Activated naive CD8-positive, alpha-beta T cell treated with anti-CD3 and anti-CD28 coated beads, Interleukin-2, amount 10 ng/mL, durations not matched to agents 7 days and 5 days (primary cell): ENCODE measurements at regions not wholly inside any gene's neighbourhood (a gene's known extent, or its start where the extent isn't known, plus 50 kb on each side); places are given as distances from the start of the nearest gene placed in this dataset.

Source experiments
- ATAC-seq: fragments of 150-1000 bp; cut with Tn5 transposase; one replicate; pipeline ENCODE4 v1.10.0; 2021; ENCODE audit warnings: low read depth, moderate library complexity
- POLR2A ChIA-PET: fragments of 350-600 bp; sonication (Branson Sonifier 250); formaldehyde crosslinking; loops from one replicate; lab custom pipeline; 2021; ENCODE audit warnings: antibody characterized with exemption; lab: Charles Lee
- DNase-seq: peaks from one replicate; pipeline ENCODE4 v3.0.0; 2021
- H3K27ac Mint-ChIP-seq: one replicate; pipeline ENCODE4 v1.8.0; 2022; ENCODE audit warnings: mild to moderate bottlenecking, mixed read lengths
- H3K27me3 Mint-ChIP-seq: one replicate; pipeline ENCODE4 v1.8.0; 2022; ENCODE audit warnings: mild to moderate bottlenecking, moderate library complexity, mixed read lengths
- H3K36me3 Mint-ChIP-seq: one replicate; pipeline ENCODE4 v1.8.0; 2021; ENCODE audit warnings: mild to moderate bottlenecking, mixed read lengths
- H3K4me1 Mint-ChIP-seq: one replicate; pipeline ENCODE4 v1.8.0; 2021; ENCODE audit warnings: mixed read lengths
- H3K4me3 Mint-ChIP-seq: one replicate; pipeline ENCODE4 v1.8.0; 2022; ENCODE audit warnings: mild to moderate bottlenecking, moderate library complexity, mixed read lengths
- H3K9me3 Mint-ChIP-seq: one replicate; pipeline ENCODE4 v1.8.0; 2021; ENCODE audit warnings: mixed read lengths

DNA sequence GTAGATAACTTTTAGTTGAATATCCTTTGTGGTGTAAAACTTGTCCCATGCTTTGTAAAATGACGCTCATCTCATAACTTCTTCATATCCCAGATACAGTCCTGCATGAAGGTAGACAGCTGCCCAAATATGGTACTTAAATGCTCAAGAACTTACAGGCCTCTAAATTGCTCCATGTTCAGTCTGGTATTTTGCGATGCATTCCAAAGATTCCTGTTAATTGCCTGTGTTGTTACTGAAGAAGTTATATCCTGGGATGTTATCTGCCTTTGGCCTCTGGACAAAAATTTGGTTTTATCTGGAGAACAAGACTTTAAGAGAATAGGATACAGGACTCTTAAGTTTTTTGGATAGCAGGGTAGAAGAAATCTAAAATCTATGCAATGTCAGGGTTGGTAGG, 473.0 kb downstream of the PCNX1 start:
- no peak overlapping the region for H3K27ac Mint-ChIP-seq
- no peaks in the 10 kb centered on the region for H3K27me3 Mint-ChIP-seq
- DNase-seq (no peak), ATAC-seq (no peak)
- peaks cover 13% of the 10 kb centered on the region for H3K9me3 Mint-ChIP-seq
- H3K4me1 Mint-ChIP-seq = peaks cover 9% of the 10 kb centered on the region
- H3K4me3 Mint-ChIP-seq = no peak overlapping the region
- POLR2A ChIA-PET = no interaction called here
- H3K36me3 Mint-ChIP-seq = peaks cover 38% of the 10 kb centered on the region

DNA sequence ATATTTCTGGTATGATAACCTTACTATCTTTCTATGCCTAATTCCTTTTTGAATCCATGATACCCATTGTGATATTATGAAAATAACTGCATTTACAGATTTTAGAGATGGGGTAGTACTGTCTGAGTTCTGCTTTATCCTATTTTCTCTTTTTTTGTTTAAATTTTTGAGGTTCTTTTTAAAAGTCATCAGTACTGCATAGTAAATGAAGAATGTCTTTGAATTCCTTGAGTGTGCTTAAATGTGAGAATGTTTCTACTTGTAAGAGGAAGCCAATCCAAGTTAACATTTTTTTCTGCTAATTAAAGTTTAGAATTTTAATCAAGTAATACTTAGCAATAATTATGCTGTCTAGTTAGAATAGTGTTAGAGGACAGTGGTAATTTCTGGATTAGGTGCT, 474.6 kb downstream of the PCNX1 start:
- Mint-ChIP-seq H3K9me3 (peaks cover 7% of the 10 kb centered on the region), H3K4me3 (no peak overlapping the region), H3K36me3 (peaks cover 37% of the 10 kb centered on the region), H3K4me1 (peaks cover 9% of the 10 kb centered on the region), H3K27me3 (no peaks in the 10 kb centered on the region), H3K27ac (no peak overlapping the region)
- POLR2A ChIA-PET = no interaction called here
- ATAC-seq (no peak), DNase-seq (no peak)

DNA sequence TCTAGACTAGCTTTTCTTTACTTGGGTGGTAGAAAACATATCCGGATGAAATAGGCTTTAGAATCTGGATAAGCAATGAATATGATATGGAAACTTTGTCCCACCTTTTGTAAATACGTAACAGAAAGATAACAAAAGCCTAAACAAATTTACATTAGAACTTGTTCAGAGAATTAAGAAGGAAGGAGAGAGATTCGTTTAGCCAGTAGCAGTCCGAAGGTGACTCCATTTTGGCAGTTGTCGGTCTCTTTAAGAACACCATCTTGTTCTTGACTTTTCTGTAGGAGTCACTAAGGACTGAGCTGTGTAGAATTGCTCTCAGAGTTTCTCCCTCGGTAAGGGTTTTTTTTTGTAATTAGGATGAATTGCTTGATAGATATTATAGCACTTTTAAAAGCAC, 475.1 kb downstream of the PCNX1 start:
- peaks cover 7% of the 10 kb centered on the region for H3K9me3 Mint-ChIP-seq
- no peak for ATAC-seq
- peaks cover 36% of the 10 kb centered on the region for H3K36me3 Mint-ChIP-seq
- no peak for DNase-seq
- H3K27me3 Mint-ChIP-seq = no peaks in the 10 kb centered on the region
- no peak overlapping the region for H3K27ac Mint-ChIP-seq
- POLR2A ChIA-PET = no interaction called here
- H3K4me1 Mint-ChIP-seq = peaks cover 9% of the 10 kb centered on the region
- no peak overlapping the region for H3K4me3 Mint-ChIP-seq

DNA sequence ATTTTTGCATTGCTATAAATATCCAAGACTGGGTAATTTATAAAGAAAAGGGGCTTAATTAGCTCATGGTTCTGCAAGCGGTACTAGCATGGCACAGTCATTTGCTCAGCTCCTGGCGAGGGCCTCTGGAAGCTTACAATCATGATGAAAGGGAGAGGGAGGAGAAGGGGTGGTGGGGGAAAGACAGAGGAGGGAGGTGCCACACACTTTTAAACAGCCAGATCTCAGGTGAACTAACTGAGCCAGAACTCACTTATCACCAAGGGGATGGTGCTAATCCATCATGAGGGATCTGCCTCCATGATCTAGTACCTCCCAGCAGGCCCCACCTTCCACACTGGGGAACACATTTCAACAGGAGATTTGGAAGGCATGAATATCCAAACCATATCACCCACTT, 476.3 kb downstream of the PCNX1 start:
- no peak overlapping the region for H3K27ac Mint-ChIP-seq
- H3K36me3 Mint-ChIP-seq = peaks cover 30% of the 10 kb centered on the region
- H3K4me3 Mint-ChIP-seq = no peak overlapping the region
- POLR2A ChIA-PET = no interaction called here
- H3K27me3 Mint-ChIP-seq = no peaks in the 10 kb centered on the region
- DNase-seq (no peak), ATAC-seq (no peak)
- H3K9me3 Mint-ChIP-seq = peaks cover 7% of the 10 kb centered on the region
- peaks cover 4% of the 10 kb centered on the region for H3K4me1 Mint-ChIP-seq

DNA sequence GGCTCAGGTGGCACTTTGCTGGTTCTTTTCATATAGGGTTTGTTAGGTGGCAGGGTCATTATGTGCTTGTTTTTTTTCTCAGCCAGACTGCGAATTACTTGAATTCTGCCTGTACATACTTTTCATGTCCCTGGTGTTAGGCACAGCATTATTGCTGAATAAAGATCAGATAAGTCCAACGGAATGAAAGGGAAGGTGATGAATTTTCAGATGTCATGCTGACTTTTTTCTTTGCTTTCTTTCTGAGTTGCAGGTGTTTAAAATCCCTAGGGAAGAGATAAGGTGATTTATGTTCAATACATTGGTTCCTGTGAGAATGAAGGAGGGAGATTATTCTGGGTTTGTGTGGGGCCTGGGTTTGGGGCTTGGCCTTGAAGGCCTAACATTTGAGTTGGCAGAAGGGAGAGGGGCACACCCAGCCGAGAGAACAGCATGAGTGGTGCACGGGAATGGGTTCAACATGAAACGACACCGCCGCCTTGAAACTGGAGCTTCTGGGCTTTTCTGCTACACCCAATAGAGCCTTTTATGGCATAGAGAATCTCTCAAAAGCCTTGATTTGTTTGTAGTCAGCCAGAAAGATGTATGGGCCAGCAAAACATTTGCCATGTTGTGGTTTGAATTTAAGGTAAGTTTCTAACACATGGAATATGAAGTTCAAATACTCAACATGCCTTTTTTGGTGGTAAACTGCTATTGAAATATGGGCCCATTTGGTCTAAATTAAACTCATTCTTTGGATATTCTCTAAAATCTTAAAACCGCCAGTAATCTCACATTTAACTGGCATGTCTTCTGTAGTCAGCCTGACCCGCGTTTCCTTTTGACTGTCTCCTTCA, 477.0 kb downstream of the PCNX1 start:
- POLR2A ChIA-PET = no interaction called here
- peaks cover 4% of the 10 kb centered on the region for H3K4me1 Mint-ChIP-seq
- H3K36me3 Mint-ChIP-seq = peaks cover 26% of the 10 kb centered on the region
- H3K9me3 Mint-ChIP-seq = peaks cover 7% of the 10 kb centered on the region
- no peaks in the 10 kb centered on the region for H3K27me3 Mint-ChIP-seq
- no peak overlapping the region for H3K27ac Mint-ChIP-seq
- DNase-seq = no peak
- no peak overlapping the region for H3K4me3 Mint-ChIP-seq
- ATAC-seq = no peak

DNA sequence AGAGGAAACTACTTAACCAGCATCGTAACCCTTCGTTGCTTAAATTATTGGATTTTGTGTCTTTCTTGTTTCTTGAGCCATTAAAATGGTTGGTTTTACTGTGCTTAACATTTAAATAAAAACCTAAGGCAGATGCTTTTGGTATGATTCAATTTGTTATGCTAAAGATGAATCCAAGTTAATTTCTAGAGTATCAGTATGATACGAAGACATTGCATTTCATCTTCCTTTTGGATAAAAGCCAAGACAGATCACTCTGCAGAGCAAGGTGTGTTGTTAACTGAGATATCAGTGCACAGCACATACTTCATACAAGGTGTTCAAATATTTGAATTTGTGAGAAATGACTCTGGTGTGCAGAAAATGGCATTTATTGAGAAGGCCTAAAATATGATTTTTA, 480.5 kb downstream of the PCNX1 start:
- POLR2A ChIA-PET = no interaction called here
- no peaks in the 10 kb centered on the region for H3K27me3 Mint-ChIP-seq
- H3K4me1 Mint-ChIP-seq = peaks cover 4% of the 10 kb centered on the region
- no peak overlapping the region for H3K27ac Mint-ChIP-seq
- DNase-seq (no peak), ATAC-seq (no peak)
- H3K36me3 Mint-ChIP-seq = peaks cover 19% of the 10 kb centered on the region
- no peak overlapping the region for H3K4me3 Mint-ChIP-seq
- no peaks in the 10 kb centered on the region for H3K9me3 Mint-ChIP-seq

DNA sequence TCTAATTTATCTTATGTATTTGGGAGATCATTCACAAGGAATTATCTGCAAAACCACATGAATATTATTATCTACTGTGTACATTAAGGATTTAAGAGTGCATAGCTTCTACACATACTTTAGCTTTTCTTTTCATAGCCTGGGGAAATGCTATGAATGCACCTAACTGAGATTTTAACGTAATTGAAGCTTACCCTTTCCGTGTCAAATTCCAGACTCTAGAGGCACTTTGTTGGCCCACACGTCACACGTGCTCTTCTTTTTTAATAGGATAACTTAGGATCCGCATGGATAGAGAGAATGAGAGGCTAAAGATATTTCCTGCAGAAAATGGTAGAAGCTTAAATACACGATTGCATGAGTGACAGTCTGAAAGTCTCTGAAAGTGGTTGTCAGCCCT, 481.1 kb downstream of the PCNX1 start:
- no peak for DNase-seq
- POLR2A ChIA-PET = no interaction called here
- Mint-ChIP-seq H3K4me1 (peaks cover 4% of the 10 kb centered on the region), H3K4me3 (no peak overlapping the region), H3K27me3 (no peaks in the 10 kb centered on the region), H3K9me3 (no peaks in the 10 kb centered on the region), H3K36me3 (peaks cover 19% of the 10 kb centered on the region), H3K27ac (no peak overlapping the region)
- no peak for ATAC-seq

DNA sequence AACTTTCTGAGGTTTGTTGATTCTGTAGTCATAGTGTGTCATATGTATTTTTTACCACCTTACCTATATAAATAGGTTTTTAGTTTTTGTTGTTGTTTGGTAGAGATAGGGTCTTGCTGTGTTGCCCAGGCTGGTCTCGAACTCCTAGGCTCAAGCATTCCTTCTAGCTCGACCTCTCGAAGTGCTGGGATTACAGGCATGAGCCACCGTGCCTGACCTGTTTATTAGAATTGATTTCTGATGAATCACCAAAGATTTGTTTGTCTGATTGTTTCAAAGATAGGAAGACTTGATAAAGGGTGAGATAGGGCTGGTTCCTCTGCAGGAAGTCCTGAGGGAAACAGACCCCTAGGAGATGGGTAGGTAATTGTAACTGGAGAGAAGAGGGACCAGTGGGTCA, 481.6 kb downstream of the PCNX1 start:
- Mint-ChIP-seq H3K27ac (no peak overlapping the region), H3K36me3 (peaks cover 18% of the 10 kb centered on the region), H3K4me1 (peaks cover 4% of the 10 kb centered on the region), H3K9me3 (no peaks in the 10 kb centered on the region), H3K27me3 (no peaks in the 10 kb centered on the region), H3K4me3 (no peak overlapping the region)
- DNase-seq = no peak
- ATAC-seq = no peak
- POLR2A ChIA-PET = no interaction called here

DNA sequence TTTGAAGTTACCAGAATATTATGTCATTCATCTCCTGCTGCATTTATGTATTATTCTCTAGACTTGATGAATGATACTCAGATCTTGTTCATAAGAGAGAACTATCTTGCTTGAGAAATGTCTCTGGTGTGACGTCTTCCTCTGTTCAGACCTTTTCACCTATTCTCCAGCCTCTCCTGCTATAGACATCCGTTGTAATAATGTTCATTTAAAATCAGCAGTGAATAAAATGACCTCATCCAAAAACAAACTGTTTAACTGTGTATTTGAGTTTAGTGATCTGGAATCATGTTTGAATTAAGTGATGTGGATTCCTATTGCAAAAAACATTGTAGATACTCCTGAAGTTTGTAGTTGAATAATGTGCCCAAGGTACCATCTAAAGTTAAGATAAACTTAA, 487.1 kb downstream of the PCNX1 start:
- Mint-ChIP-seq H3K4me3 (no peak overlapping the region), H3K36me3 (peaks cover 10% of the 10 kb centered on the region), H3K27ac (no peak overlapping the region), H3K27me3 (no peaks in the 10 kb centered on the region), H3K9me3 (no peaks in the 10 kb centered on the region), H3K4me1 (peaks cover 13% of the 10 kb centered on the region)
- DNase-seq (no peak), ATAC-seq (no peak)
- POLR2A ChIA-PET = interaction anchor here (2.2 kb wide), 1 partner anchor 10 kb away, joined by 5 read pairs; no protein-coding TSS in a partner anchor

DNA sequence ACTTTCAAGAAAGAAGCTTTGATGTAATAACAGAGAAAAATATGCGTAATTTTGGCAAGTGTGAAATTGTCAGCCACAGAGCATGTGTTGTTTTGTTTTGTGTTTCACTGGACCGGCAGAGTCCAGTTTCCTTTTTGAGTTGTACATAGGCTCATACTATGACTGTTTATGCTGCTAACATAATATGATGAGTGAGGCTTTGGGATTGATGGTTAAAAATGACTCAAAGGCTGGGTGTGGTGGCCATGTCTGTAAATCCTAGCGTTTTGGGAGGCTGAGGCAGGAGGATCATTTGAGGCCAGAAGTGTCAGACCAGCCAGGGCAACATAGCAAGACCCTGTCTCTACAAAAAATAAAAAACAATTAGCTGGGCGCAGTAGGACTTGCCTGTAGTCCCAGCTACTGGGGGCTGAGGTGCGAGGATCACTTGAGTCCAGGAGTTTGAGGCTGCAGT, 487.9 kb downstream of the PCNX1 start:
- DNase-seq = no peak
- Mint-ChIP-seq H3K9me3 (no peaks in the 10 kb centered on the region), H3K4me1 (peaks cover 19% of the 10 kb centered on the region), H3K36me3 (peaks cover 10% of the 10 kb centered on the region), H3K27me3 (no peaks in the 10 kb centered on the region), H3K4me3 (no peak overlapping the region), H3K27ac (no peak overlapping the region)
- ATAC-seq = no peak
- POLR2A ChIA-PET = interaction anchor here (2.2 kb wide), 1 partner anchor 9 kb away, joined by 5 read pairs; no protein-coding TSS in a partner anchor

DNA sequence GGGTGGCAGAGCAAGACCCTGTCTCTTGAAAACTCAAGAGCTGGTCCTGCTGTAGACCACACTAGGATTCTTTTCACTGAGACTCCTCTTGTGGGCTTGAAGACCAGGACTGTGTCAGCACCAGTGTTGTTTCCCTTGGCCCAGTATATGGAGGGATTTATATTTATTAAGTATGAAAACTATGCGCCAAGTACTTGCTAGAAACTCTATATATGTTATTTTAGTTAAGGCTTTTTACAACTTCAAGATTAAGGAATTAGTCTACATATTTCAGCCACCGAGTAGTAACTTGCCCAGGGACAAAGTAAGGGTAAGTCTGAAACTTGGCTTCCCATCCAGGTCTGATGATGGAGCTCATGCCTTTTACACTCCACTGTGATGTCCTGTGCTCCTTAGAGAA, 488.4 kb downstream of the PCNX1 start:
- POLR2A ChIA-PET = no interaction called here
- Mint-ChIP-seq H3K4me1 (peaks cover 22% of the 10 kb centered on the region), H3K27ac (no peak overlapping the region)

DNA sequence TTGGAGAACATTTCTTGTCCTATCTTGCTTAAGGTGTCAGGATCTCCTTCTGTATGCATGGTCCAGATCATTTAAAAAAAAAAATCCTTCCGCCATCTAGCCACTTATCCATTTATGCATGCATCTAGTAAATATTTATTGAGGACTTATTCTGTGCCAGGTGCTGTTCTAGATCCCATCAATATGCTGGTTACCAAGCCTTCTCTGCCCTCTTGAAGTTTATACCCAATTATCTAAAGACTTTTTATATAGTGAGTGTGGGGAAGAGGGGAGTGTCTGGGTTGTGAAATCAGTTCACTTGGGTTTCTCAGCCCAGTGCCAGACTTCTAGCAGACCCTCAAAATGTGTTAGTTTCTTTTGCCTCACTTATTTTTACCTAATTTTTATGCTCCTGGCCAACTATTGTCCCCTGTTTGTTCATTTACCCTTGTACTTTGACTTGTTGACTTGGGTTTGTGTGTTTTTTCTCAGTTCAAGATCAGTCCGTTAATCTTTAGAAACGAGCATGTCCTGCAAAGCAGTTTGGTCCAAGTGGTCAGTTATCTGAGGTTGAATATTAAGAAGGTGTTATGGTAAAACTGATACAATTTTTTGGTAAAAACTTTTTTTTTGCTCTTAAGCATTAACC, 488.9 kb downstream of the PCNX1 start:
- no peaks in the 10 kb centered on the region for H3K27me3 Mint-ChIP-seq
- peaks cover 10% of the 10 kb centered on the region for H3K36me3 Mint-ChIP-seq
- peaks cover 26% of the 10 kb centered on the region for H3K4me1 Mint-ChIP-seq
- no peaks in the 10 kb centered on the region for H3K9me3 Mint-ChIP-seq
- POLR2A ChIA-PET = no interaction called here
- ATAC-seq (no peak), DNase-seq (no peak)
- H3K4me3 Mint-ChIP-seq = no peak overlapping the region
- H3K27ac Mint-ChIP-seq = no peak overlapping the region

More for the DNA sequence above, 488.4 kb downstream of the PCNX1 start:
- Mint-ChIP-seq H3K4me3 (no peak overlapping the region), H3K27me3 (no peaks in the 10 kb centered on the region), H3K36me3 (peaks cover 10% of the 10 kb centered on the region), H3K9me3 (no peaks in the 10 kb centered on the region)
- no peak for ATAC-seq
- no peak for DNase-seq

DNA sequence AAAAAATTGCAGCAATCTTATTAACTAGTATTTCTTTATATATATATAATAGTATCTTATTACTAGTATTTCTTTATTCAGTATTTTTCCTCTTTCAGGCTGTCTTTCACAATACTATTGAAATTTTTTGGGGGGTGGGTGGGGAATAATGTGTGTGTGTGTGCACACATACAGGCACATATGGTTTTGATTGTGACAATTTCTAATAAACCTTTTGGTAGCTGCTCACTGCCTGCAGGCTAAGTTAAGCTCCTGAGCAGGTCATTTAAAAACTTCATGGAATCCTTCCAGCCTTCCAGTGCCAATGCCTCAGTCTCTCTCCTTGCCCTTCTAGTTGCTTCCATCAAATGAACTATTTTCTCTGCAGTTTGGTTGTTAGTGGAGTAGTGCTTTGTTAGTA, 490.1 kb downstream of the PCNX1 start:
- peaks cover 7% of the 10 kb centered on the region for H3K36me3 Mint-ChIP-seq
- H3K4me1 Mint-ChIP-seq = peaks cover 24% of the 10 kb centered on the region
- H3K9me3 Mint-ChIP-seq = no peaks in the 10 kb centered on the region
- POLR2A ChIA-PET = no interaction called here
- H3K27me3 Mint-ChIP-seq = no peaks in the 10 kb centered on the region
- H3K27ac Mint-ChIP-seq = peak overlapping the region; percentile 72
- ATAC-seq (no peak), DNase-seq (no peak)
- H3K4me3 Mint-ChIP-seq = no peak overlapping the region

DNA sequence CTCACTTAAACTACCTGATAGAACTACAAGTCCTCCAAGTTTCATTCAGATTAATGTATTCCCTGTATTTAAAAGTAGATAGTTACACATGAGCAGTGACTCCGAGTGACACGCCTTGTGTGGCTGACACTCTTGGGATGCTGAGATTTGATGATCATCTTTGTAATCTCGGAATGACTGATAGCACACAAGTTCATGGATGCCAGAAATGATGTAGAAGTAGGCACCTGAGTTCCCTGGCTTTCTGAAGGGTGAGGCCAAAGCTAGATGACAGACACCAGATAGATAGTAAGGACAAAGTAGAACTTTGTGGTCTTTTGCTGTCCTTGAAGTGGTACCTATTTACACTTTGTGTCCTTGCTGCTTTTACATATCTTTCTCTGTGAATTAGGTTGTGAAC, 491.2 kb downstream of the PCNX1 start:
- Mint-ChIP-seq H3K36me3 (peaks cover 7% of the 10 kb centered on the region), H3K4me3 (no peak overlapping the region), H3K27ac (peak overlapping the region; percentile 88), H3K27me3 (no peaks in the 10 kb centered on the region), H3K4me1 (peaks cover 24% of the 10 kb centered on the region), H3K9me3 (no peaks in the 10 kb centered on the region)
- DNase-seq (no peak), ATAC-seq (no peak)
- POLR2A ChIA-PET = interaction anchor here (0.8 to 1.8 kb wide), 2 partner anchors 77 to 256 kb away, joined by 4 to 7 read pairs; no protein-coding TSS in a partner anchor
